PC-3 (cell line): ENCODE measurements at regions not wholly inside any gene's neighbourhood (a gene's known extent, or its start where the extent isn't known, plus 50 kb on each side); places are given as distances from the start of the nearest gene placed in this dataset.

Source experiments
- ATAC-seq: fragments of 200-7000 bp; cut with Tn5 transposase; 2 replicates; pipeline ENCODE4 v1.9.1; 2020; ENCODE audit warnings: mild to moderate bottlenecking, moderate library complexity
- BruUV-seq: library from RNA; stranded (reverse); fragments of 400-500 nt; replicated peaks from 2 replicates; lab custom pipeline; 2021; lab: Mats Ljungman, UMichigan
- CTCF ChIA-PET: fragments of 300-600 bp; sonication (Branson Sonifier 250); formaldehyde crosslinking; loops from one replicate; lab custom pipeline; 2022; ENCODE audit warnings: antibody characterized with exemption; lab: Charles Lee
- POLR2A ChIA-PET: fragments of 300-600 bp; sonication (Branson Sonifier 250); formaldehyde crosslinking; loops from one replicate; lab custom pipeline; 2022; ENCODE audit warnings: antibody characterized with exemption; ENCODE audit not compliant: unreplicated experiment; lab: Charles Lee
- DNase-seq: peaks from one replicate; pipeline ENCODE4 v3.0.0-alpha.2; 2015
- H2AFZ ChIP-seq: fragments of 300-600 bp; sonication (generic); 2 replicates; pipeline ENCODE4 v1.6.0; 2016; ENCODE audit warnings: antibody characterized with exemption, low read length
- H3F3A ChIP-seq: fragments of 300-600 bp; sonication (generic); one replicate; pipeline ENCODE4 v1.6.0; 2017; ENCODE audit warnings: antibody characterized with exemption, low read length, control low read depth, mild to moderate bottlenecking; ENCODE audit not compliant: unreplicated experiment
- H3K27ac ChIP-seq: fragments of 300-600 bp; sonication (generic); 2 replicates; pipeline ENCODE4 v1.5.1; 2016; ENCODE audit warnings: mild to moderate bottlenecking, low read length
- H3K27me3 ChIP-seq: fragments of 300-600 bp; sonication (generic); 2 replicates; pipeline ENCODE4 v1.6.1; 2016; ENCODE audit warnings: low read length, mixed read lengths
- H3K36me3 ChIP-seq: fragments of 300-600 bp; sonication (generic); 2 replicates; pipeline ENCODE4 v1.6.1; 2016; ENCODE audit warnings: low read depth, mixed run types, low read length, mixed read lengths
- H3K4me1 ChIP-seq: fragments of 300-600 bp; sonication (generic); 2 replicates; pipeline ENCODE4 v1.5.1; 2016; ENCODE audit warnings: low read length; ENCODE audit not compliant: insufficient read depth
- H3K4me2 ChIP-seq: fragments of 300-600 bp; sonication (generic); 2 replicates; pipeline ENCODE4 v1.6.0; 2016; ENCODE audit warnings: low read length
- H3K4me3 ChIP-seq: fragments of 300-600 bp; sonication (generic); 2 replicates; pipeline ENCODE4 v1.5.1; 2016; ENCODE audit warnings: mild to moderate bottlenecking, low read length, mixed read lengths
- H3K79me2 ChIP-seq: fragments of 300-600 bp; sonication (generic); 2 replicates; pipeline ENCODE4 v1.6.1; 2017; ENCODE audit warnings: low read length, mixed read lengths
- H3K9ac ChIP-seq: fragments of 300-600 bp; sonication (generic); 2 replicates; pipeline ENCODE4 v1.6.0; 2016; ENCODE audit warnings: mild to moderate bottlenecking, low read length
- H3K9me2 ChIP-seq: fragments of 300-600 bp; sonication (generic); replicated peaks from 2 replicates; pipeline ENCODE4 v1.6.1; 2016; ENCODE audit warnings: mixed run types, low read length, mixed read lengths
- H3K9me3 ChIP-seq: fragments of 300-600 bp; sonication (generic); 2 replicates; pipeline ENCODE4 v1.6.1; 2016; ENCODE audit warnings: low read length, mixed read lengths
- H4K20me1 ChIP-seq: fragments of 300-600 bp; sonication (generic); 2 replicates; pipeline ENCODE4 v1.6.1; 2016; ENCODE audit warnings: low read length, mixed read lengths
- EZH2 ChIP-seq: fragments of 300-600 bp; sonication (generic); IDR thresholded peaks from one replicate; pipeline ENCODE4 v1.6.1; 2017; ENCODE audit warnings: antibody characterized with exemption, mild to moderate bottlenecking, low read length; ENCODE audit not compliant: unreplicated experiment
- EZH2phosphoT487 ChIP-seq: fragments of 300-600 bp; sonication (generic); IDR thresholded peaks from 2 replicates; pipeline ENCODE4 v1.6.1; 2018; ENCODE audit warnings: mild to moderate bottlenecking, antibody characterized with exemption, low read length, borderline replicate concordance
- intact Hi-C: fragments of 100-400 bp; cut with micrococcal nuclease; formaldehyde crosslinking; loops from 2 replicates; pipeline ENCODE4 v1.9.0; 2023
- TF ChIP-seq, protein P1 (sequence below): fragments of 300-600 bp; sonication (generic); conservative IDR thresholded peaks from 2 replicates; pipeline ENCODE4 v1.5.1; 2017; ENCODE audit warnings: antibody characterized with exemption, low read depth, mild to moderate bottlenecking, low read length

GRCh38 chr2:11998626-11999378, 252.4 kb downstream of the LPIN1 start:
- H3K36me3 ChIP-seq = no peaks in the 10 kb centered on the region
- TF ChIP-seq EZH2 (no peak), EZH2phosphoT487 (no peak)
- TF ChIP-seq, protein P1, sequence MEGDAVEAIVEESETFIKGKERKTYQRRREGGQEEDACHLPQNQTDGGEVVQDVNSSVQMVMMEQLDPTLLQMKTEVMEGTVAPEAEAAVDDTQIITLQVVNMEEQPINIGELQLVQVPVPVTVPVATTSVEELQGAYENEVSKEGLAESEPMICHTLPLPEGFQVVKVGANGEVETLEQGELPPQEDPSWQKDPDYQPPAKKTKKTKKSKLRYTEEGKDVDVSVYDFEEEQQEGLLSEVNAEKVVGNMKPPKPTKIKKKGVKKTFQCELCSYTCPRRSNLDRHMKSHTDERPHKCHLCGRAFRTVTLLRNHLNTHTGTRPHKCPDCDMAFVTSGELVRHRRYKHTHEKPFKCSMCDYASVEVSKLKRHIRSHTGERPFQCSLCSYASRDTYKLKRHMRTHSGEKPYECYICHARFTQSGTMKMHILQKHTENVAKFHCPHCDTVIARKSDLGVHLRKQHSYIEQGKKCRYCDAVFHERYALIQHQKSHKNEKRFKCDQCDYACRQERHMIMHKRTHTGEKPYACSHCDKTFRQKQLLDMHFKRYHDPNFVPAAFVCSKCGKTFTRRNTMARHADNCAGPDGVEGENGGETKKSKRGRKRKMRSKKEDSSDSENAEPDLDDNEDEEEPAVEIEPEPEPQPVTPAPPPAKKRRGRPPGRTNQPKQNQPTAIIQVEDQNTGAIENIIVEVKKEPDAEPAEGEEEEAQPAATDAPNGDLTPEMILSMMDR = no peak
- H3F3A ChIP-seq = no peaks in the 10 kb centered on the region
- CTCF ChIA-PET = no interaction called here
- no peak overlapping the region for H3K4me3 ChIP-seq
- peaks cover 25% of the 10 kb centered on the region; the same call in 1 of the 2 replicates for H3K4me1 ChIP-seq
- H3K79me2 ChIP-seq = no peaks in the 10 kb centered on the region
- no peak overlapping the region for H2AFZ ChIP-seq
- DNase-seq = peak; percentile 17
- no peak for ATAC-seq
- no peaks in the 10 kb centered on the region for H4K20me1 ChIP-seq
- H3K9me3 ChIP-seq = no peaks in the 10 kb centered on the region
- H3K27me3 ChIP-seq = no peaks in the 10 kb centered on the region
- H3K9me2 ChIP-seq = no peaks in the 10 kb centered on the region
- H3K27ac ChIP-seq = no peak overlapping the region
- intact Hi-C loops = no loop called here
- POLR2A ChIA-PET = interaction anchor here (0.6 kb wide), 1 partner anchor 928 kb away, joined by 3 read pairs; no protein-coding TSS in a partner anchor
- H3K9ac ChIP-seq = no peak overlapping the region
- no TSS peak for BruUV-seq
- no peak overlapping the region for H3K4me2 ChIP-seq

DNA sequence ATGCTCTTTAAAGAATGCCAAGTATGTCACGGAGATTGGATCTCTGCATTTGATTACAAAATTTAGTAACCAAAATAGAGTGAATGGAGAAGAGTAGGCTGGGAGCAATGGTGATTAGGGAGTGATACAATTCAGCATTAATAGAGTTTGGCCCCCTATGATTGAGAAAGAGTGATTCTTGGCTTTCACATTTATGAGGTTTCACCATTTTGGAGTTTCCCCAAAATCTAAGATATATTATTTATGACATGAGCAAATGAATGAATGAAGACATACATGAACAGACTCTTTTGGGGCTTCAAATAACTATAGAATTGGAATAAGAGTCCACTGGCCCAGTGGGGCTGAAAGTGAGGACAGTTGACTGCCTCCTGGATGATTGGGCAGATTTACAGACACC, 255.2 kb downstream of the LPIN1 start:
- ATAC-seq (no peak), DNase-seq (no peak)
- H3K4me1 ChIP-seq = peaks cover 20% of the 10 kb centered on the region
- H3K36me3 ChIP-seq = no peaks in the 10 kb centered on the region
- no peak for TF ChIP-seq EZH2phosphoT487
- TF ChIP-seq EZH2 = no peak
- TF ChIP-seq, protein P1 = no peak
- H3K79me2 ChIP-seq = no peaks in the 10 kb centered on the region
- H3K4me2 ChIP-seq = no peak overlapping the region
- no peaks in the 10 kb centered on the region for H3K9me2 ChIP-seq
- H3K27ac ChIP-seq = no peak overlapping the region
- H3K9me3 ChIP-seq = no peaks in the 10 kb centered on the region
- BruUV-seq = no TSS peak
- no peaks in the 10 kb centered on the region for H3F3A ChIP-seq
- no peak overlapping the region for H3K4me3 ChIP-seq
- H4K20me1 ChIP-seq = no peaks in the 10 kb centered on the region
- ChIA-PET POLR2A (no interaction called here), CTCF (no interaction called here)
- intact Hi-C loops = no loop called here
- H3K9ac ChIP-seq = no peak overlapping the region
- H3K27me3 ChIP-seq = no peaks in the 10 kb centered on the region
- no peak overlapping the region for H2AFZ ChIP-seq

- Histone ChIP-seq H4K20me1 (no peaks in the 10 kb centered on the region), H2AFZ (no peak overlapping the region), H3K9ac (no peak overlapping the region), H3K36me3 (no peaks in the 10 kb centered on the region), H3F3A (no peaks in the 10 kb centered on the region), H3K9me2 (no peaks in the 10 kb centered on the region), H3K27ac (no peak overlapping the region), H3K4me3 (no peak overlapping the region), H3K27me3 (no peaks in the 10 kb centered on the region), H3K9me3 (no peaks in the 10 kb centered on the region), H3K79me2 (no peaks in the 10 kb centered on the region), H3K4me2 (no peak overlapping the region), H3K4me1 (peaks cover 23% of the 10 kb centered on the region)
- intact Hi-C loops = no loop called here
- BruUV-seq = no TSS peak
- ChIA-PET POLR2A (no interaction called here), CTCF (no interaction called here)
- TF ChIP-seq, protein P1 = no peak
- TF ChIP-seq EZH2phosphoT487 (no peak), EZH2 (no peak)
- DNase-seq = no peak
- no peak for ATAC-seq
These were observed 255.8 kb downstream of the LPIN1 start for GRCh38 chr2:12002215-12002614.
